ENCODE measurements at regions not wholly inside any gene's neighbourhood (a gene's known extent, or its start where the extent isn't known, plus 50 kb on each side); places are given as distances from the start of the nearest gene placed in this dataset.

DNA sequence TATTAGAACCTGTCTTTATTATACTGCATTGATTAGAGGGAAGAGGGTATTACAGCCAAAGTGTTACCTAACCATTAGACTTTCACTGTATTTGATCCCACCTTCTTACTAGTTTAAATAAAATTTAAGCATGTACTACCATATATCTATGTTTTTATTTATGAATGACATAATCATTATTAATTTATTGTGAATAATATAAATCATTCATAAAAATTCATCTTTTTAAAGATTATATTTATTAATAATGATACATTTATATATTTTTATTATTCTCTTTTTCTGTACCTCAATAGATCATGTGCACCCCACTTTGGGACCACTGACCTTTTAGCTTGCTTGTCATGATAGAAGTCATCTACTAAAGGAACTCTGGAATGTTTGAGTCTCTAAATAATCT, 223.5 kb upstream of the MARCKS start:
- DNase-seq, result no peak

DNA sequence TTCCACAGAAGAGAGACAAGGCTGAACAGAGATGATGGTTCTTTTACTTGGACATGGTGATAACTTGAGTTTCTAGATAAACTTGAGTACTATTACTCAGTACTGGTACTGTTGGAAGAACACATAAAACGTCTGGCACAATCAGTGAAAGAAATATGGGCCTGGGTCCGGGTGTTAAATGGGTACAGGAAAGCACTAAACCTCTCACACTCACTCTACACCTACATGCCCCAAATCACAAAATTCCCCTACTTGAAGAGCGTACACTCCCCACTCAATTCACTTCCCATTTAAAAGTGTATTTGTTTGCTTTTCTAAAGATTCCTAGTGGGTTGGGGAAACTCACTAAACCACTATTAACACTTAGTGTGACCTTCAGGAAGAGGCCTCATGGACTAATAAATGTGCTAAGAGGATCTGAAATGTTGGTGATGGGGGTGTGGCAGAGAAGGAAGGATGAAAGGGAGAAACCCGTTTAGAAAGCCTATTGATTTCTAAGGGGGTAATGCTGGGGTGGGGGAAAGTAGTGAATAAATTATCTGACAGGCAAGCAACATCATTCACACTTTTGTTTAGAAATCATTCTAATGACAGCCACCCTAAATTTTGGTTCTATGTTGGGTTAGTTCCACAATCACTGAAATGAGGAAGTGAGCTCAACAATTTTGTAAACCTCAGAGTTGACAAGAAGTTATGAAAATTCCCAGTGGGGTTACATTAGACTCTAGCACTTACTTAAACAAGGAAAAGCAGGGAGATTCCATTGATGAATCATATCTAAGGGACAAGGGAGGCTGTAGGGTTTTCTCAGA, 222.6 kb upstream of the MARCKS start:
- no peak for DNase-seq

DNA sequence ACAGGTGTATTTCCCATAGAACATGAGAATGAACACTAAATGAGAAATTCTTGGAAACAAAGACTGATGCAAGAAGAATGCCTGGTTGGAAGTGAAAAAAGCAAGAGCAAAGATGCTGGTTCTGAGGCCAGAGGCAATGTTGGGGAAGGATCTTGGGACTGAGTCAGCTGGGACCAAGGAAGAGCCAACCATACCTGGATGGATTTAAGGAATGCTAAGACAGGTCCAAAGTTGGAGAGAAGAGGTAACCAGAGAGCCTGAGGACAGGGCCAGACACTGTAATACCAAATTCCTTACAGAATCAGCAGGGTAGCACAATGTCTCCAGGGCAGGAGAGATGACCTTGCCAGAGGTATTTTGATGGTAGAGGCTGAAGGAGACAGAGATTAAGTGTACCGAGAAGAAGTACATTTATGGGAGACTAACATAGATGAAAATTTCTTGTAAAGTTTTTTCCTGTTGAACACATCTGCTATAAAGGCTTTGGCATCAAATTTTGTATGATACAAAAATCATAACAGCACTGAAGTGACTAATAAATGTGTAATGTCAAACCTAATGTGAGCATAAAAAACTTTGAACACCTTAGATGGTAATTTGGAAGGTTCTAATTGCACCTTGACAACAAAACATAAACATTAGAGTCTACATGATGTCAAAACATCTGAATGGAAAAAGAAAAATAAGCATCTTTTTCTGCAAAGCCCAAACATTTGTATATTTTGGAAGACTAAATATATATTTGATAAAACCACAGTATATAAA, 221.7 kb upstream of the MARCKS start:
- no peak for DNase-seq

DNA sequence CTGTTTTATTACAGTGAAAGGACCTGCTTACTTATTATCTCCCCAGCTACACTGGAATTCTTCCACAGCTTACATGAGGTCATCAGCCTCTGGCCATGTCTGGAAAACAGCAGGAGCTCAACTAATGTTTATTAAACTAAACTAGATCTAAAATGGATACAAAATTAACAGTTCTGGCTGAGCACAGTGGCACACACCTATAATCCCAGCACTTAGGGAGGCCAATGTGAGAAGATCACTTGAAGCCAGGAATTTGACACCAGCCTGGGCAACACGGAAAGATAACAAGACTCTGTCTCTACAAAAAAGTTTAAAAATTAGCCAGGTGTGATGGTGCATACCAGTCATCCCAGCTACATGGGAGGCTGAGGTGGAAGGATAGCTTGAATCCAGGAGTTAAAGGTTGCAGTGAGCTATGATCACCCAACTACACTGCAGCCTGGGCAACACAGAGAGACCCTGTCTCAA, 220.8 kb upstream of the MARCKS start:
- DNase-seq, result no peak

DNA sequence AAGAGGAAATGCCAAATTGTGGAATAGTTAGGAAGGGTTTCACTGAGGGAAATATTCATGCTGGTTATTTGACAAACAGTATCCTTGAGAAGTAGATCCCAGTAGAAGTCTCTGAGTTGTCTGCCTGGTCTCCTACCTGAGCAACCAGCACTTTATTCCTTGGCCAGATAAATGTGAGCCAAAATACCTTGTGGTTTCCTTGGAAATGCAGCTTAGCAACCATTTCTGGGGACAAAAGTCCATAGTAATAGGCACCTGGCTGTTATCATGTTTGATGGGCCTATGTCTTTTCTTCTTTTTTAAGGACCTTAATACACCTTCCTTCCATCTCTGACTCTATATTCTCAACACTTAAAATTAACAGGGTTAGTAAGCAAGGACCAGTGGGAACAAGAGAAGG, 217.1 kb upstream of the MARCKS start:
- DNase-seq, result no peak

GRCh38 chr6:113642001-113642713, 215.0 kb upstream of the MARCKS start:
- no peak for DNase-seq

GRCh38 chr6:113642714-113643406, 214.3 kb upstream of the MARCKS start:
- DNase-seq, result no peak

- DNase-seq, result no peak
Observed at GRCh38 chr6:113643407-113643770, 213.8 kb upstream of the MARCKS start.

GRCh38 chr6:113644861-113645575, 212.1 kb upstream of the MARCKS start:
- DNase-seq, result no peak

DNA sequence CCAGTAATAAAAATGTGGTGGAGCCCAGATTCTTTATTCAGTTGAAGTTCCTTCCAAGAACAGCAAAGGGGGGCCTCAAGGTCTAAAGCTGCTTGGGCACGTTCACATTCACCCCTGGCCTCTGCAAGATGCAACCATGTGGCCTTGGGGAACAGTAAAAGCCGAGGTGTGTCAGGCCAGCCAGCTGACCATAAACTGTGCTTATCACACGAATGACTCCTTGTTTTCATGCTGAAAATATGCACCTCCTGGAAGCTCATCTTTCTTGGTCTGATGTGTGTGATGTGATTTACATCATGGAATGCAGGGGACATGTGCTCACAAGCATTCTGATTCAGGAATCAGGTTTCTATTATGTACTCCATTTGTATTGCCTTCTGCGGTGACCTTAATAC, 211.6 kb upstream of the MARCKS start:
- no peak for DNase-seq

- DNase-seq, result no peak
Observed at GRCh38 chr6:113645986-113646385, 211.2 kb upstream of the MARCKS start.

GRCh38 chr6:113646701-113647100, 210.4 kb upstream of the MARCKS start:
- DNase-seq, result no peak

GRCh38 chr6:113647143-113647889, 209.8 kb upstream of the MARCKS start:
- no peak for DNase-seq

DNA sequence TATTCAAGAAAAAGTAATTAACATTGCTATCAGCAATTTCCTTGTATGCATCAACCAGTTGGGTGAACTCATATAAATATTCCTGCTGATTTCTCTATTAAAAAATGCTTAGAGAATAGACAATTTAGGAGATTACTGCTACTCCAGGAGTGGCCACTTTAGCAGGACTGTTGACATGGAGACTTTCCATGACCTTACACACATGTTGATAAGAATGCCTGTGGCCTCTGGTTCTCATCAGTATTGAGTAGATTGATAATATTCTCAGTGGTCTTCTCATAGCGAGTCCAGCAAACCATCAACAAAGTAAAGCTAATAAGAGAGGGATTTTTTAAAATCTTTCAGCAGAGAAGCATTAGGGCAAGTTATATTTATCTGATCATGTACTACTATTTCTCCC, 208.4 kb upstream of the MARCKS start:
- DNase-seq, result no peak

- DNase-seq, result no peak
Observed at GRCh38 chr6:113649276-113649675, 207.9 kb upstream of the MARCKS start.

- DNase-seq, result no peak
Observed at GRCh38 chr6:113649880-113650609, 207.1 kb upstream of the MARCKS start.

DNA sequence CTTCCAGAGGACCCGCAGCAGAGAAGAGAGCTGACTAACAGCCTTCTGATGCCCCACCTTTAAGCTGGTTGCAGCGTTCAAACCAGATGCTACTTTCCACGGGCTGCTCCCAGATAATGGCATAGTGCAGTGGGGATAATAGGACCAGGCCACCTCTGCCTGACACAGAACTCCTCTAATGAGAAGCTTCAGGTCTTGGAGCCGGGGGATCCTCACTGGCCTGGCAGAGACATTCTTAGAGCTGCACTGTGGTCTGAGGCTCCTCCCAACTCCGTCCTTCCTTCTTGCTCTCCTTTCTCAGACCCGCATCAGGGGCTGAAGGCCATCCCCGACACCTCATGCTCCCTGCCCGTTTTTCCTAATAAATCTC, 206.6 kb upstream of the MARCKS start:
- DNase-seq, result no peak

GRCh38 chr6:113651120-113651519, 206.0 kb upstream of the MARCKS start:
- DNase-seq, result peak; percentile 70

GRCh38 chr6:113651920-113652319, 205.2 kb upstream of the MARCKS start:
- no peak for DNase-seq

- no peak for DNase-seq
Observed at GRCh38 chr6:113653275-113653674, 203.9 kb upstream of the MARCKS start.

- DNase-seq, result peak; percentile 79
Observed at GRCh38 chr6:113654396-113654795, 202.7 kb upstream of the MARCKS start.
